Skeletal muscle satellite cell (primary cell): ENCODE measurements at regions not wholly inside any gene's neighbourhood (a gene's known extent, or its start where the extent isn't known, plus 50 kb on each side); places are given as distances from the start of the nearest gene placed in this dataset.

Experiments used
- H3K27me3 ChIP-seq: 2 replicates; pipeline ENCODE4 v1.7.0; 2013; ENCODE audit warnings: low read length; ENCODE audit not compliant: control insufficient read depth, insufficient read depth
- H3K36me3 ChIP-seq: 2 replicates; pipeline ENCODE4 v1.7.0; 2013; ENCODE audit warnings: mild to moderate bottlenecking, control low read depth, low read length; ENCODE audit not compliant: insufficient read depth
- H3K4me1 ChIP-seq: 2 replicates; pipeline ENCODE4 v1.7.0; 2013; ENCODE audit warnings: low read length; ENCODE audit not compliant: control insufficient read depth, insufficient read depth
- H3K4me2 ChIP-seq: 2 replicates; pipeline ENCODE4 v1.7.0; 2013; ENCODE audit warnings: mild to moderate bottlenecking, low read length
- H3K4me3 ChIP-seq: 2 replicates; pipeline ENCODE4 v1.7.0; 2013; ENCODE audit warnings: low read length
- H3K9ac ChIP-seq: 2 replicates; pipeline ENCODE4 v1.7.0; 2013; ENCODE audit warnings: mild to moderate bottlenecking, low read depth, low read length, moderate library complexity
- H3K9me3 ChIP-seq: replicated peaks from 2 replicates; pipeline ENCODE4 v1.7.0; 2013; ENCODE audit warnings: mild to moderate bottlenecking, control low read depth, low read length

DNA sequence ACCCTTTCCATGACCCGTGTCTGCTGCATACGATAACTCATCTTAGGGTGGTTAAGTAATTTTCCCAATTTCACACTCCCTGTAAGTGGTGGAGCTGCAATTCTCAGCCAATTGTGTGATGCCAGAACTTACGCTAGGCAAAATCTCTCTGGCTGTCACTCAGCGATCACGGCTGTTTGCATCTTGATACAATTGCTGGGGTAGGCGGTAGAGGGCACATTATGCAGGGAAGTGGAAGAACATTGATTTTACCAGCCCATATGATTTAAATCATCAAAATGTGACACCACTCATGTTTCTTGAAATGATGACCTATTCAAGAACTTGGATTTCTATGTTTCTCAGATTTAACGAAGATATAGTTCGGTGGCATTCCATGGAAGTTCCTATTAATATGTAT lies 108.7 kb upstream of the ADARB2 start:
- peaks cover 15% of the 10 kb centered on the region for H3K9me3 ChIP-seq

DNA sequence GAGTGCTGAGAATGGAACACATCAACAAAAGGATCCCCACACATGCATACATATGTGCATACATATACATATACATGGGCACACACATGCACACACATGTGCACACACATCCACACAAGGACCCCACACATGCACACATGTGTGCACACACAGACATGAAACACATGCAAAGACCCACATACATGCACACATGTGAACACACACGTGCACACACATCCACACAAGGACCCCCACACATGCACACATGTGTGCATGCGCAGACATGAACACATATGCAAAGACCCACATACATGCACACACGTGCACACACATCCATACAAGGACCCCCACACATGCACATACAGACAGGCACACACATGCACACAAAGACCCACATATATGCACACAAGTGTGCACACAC lies 104.4 kb upstream of the ADARB2 start:
- Histone ChIP-seq H3K36me3 (no peaks in the 10 kb centered on the region), H3K27me3 (no peaks in the 10 kb centered on the region), H3K4me2 (no peak overlapping the region), H3K4me1 (no peaks in the 10 kb centered on the region), H3K9me3 (peaks cover 22% of the 10 kb centered on the region), H3K9ac (no peak overlapping the region), H3K4me3 (no peak overlapping the region)

More for the DNA sequence above, 108.7 kb upstream of the ADARB2 start:
- Histone ChIP-seq H3K4me3 (no peak overlapping the region), H3K4me1 (no peaks in the 10 kb centered on the region), H3K4me2 (no peak overlapping the region), H3K9ac (no peak overlapping the region), H3K36me3 (no peaks in the 10 kb centered on the region), H3K27me3 (no peaks in the 10 kb centered on the region)

DNA sequence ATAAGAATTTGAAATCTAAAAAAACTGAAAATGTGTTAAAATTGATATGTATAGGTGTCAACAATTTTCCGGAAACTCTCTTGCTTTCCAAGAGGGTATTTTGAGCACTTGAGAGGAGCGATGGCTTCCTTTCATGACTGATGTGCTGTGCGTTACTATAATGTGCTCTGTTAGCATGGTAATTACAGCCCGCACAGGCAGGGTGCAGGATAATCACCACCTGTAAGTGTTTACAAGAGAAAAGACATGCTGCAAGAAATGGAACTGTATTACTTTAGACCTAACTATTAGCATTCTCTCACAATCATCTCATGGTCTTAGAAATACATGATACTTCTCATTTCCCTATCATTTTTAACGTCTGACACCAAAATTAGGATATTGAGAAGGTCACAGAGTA lies 92.4 kb upstream of the ADARB2 start:
- Histone ChIP-seq H3K27me3 (no peaks in the 10 kb centered on the region), H3K9me3 (peaks cover 10% of the 10 kb centered on the region), H3K4me2 (no peak overlapping the region), H3K9ac (no peak overlapping the region), H3K4me1 (no peaks in the 10 kb centered on the region), H3K4me3 (no peak overlapping the region), H3K36me3 (no peaks in the 10 kb centered on the region)

DNA sequence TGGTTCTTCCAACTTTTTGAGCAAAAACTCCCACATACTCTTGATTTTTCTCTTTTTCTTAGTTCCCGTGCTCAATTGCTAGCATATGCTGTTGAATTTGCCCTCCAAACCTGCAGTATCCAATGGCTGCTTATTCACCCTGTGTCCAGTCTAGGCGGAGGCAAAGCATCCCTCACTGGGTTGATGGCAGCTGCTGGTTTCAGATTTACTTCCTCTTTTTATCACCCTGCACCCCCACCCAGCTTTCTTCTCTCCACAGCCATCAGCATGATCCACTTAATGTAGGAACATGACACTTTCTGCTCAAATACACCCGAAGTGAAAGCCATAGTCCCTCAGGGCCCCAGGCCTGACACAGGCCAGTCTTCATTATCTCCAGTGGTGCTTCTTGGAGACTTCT lies 87.6 kb upstream of the ADARB2 start:
- Histone ChIP-seq H3K9me3 (peaks cover 6% of the 10 kb centered on the region), H3K4me2 (no peak overlapping the region), H3K4me1 (no peaks in the 10 kb centered on the region), H3K4me3 (no peak overlapping the region), H3K27me3 (no peaks in the 10 kb centered on the region), H3K9ac (no peak overlapping the region), H3K36me3 (no peaks in the 10 kb centered on the region)

DNA sequence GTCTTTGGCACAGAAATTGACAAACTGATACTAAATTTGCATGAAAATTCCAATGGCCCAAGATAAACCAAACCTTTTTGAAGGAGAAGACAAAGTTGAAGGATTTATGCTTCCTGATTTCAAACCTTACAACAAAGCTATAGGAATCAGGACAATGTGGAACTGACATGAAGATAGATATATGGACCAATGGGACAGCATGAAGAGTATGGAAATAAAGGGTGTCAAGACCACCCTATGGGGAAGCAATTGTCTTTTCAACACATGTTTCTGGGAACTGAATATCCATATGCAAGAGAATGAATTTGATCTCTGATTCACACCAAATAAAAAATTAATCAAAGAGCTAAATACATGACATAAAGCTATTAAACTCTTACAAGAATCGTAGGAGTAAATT lies 77.2 kb upstream of the ADARB2 start:
- H3K4me1 ChIP-seq, result no peaks in the 10 kb centered on the region
- H3K36me3 ChIP-seq, result no peaks in the 10 kb centered on the region
- H3K4me3 ChIP-seq, result no peak overlapping the region
- H3K9me3 ChIP-seq, result no peaks in the 10 kb centered on the region
- H3K27me3 ChIP-seq, result no peaks in the 10 kb centered on the region
- H3K4me2 ChIP-seq, result no peak overlapping the region
- no peak overlapping the region for H3K9ac ChIP-seq

DNA sequence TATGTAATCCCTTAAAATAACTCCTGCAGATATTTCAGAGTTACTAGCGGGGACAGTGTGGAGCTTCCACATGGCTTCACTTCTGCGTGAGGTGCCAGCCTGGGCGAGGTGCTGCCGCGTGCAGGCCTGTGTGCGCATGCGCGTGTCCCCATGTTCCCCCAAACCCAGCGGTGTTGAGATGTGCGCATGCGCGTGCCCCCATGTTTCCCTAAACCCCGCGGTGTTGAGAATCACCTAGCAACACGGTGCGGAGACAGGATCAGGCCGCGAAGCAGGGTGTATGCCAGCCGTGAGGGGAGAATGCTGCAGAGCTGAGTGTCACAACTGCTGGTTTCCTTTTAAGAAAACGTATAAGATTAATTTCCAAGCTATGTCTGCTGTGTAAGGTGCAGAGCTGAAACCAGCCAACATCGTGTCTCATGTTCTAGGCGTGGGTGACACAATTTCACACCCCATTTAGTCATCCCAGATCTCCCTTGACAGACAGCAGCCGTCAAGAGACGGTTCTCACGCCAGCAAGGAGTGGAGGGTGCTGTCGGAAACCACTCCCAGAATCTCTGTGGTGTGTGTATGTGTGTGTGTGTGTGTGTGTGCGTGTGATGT lies 71.9 kb upstream of the ADARB2 start:
- Histone ChIP-seq H3K9ac (no peak overlapping the region), H3K36me3 (no peaks in the 10 kb centered on the region), H3K4me3 (no peak overlapping the region), H3K4me1 (no peaks in the 10 kb centered on the region), H3K4me2 (no peak overlapping the region), H3K9me3 (peaks cover 4% of the 10 kb centered on the region), H3K27me3 (no peaks in the 10 kb centered on the region)

DNA sequence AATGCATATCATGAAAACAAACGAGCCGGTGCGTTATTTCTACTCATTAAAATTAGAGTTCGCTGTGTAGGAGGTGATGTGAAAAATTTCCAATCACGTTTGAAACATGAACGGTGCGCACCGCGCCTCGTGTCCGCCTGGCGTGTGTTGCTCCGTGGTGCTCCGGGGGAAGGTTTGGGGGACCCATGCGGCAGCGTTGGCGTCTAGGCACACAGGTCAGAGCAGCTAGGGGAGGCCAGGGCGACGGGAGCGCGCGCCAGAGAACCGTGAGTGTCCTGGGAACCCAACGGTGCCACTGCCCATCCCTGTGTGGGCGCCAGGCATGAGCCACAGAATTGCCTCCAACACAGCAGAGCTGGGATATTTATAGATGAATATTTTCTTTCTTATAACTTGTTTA lies 70.6 kb upstream of the ADARB2 start:
- H3K27me3 ChIP-seq, result no peaks in the 10 kb centered on the region
- H3K9me3 ChIP-seq, result peaks cover 4% of the 10 kb centered on the region

DNA sequence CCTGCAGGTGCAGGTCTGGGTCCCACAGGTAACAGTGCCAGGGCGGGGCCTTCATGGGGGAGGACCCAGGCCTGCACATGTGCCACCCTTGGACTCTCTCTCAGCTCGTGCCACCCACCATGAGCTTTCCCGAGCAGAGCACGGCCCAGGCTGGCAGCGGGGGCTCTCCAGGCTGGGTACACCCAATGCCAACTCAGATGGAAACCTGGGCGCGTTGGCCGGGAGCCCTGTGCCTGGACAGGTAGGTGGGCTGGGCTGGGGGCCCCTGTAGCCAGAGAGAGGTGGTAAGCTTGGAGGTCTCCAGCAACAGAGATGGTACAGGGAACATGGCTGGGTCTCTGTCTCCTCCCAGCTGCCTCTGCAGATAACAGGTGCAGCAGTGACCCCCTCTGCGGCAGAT lies 69.9 kb upstream of the ADARB2 start:
- H3K4me1 ChIP-seq, result no peaks in the 10 kb centered on the region
- no peak overlapping the region for H3K9ac ChIP-seq
- H3K36me3 ChIP-seq, result no peaks in the 10 kb centered on the region
- no peak overlapping the region for H3K4me2 ChIP-seq
- H3K9me3 ChIP-seq, result peaks cover 11% of the 10 kb centered on the region
- no peaks in the 10 kb centered on the region for H3K27me3 ChIP-seq
- H3K4me3 ChIP-seq, result no peak overlapping the region

More for the DNA sequence above, 70.6 kb upstream of the ADARB2 start:
- Histone ChIP-seq H3K4me3 (no peak overlapping the region), H3K9ac (no peak overlapping the region), H3K4me1 (no peaks in the 10 kb centered on the region), H3K4me2 (no peak overlapping the region), H3K36me3 (no peaks in the 10 kb centered on the region)

DNA sequence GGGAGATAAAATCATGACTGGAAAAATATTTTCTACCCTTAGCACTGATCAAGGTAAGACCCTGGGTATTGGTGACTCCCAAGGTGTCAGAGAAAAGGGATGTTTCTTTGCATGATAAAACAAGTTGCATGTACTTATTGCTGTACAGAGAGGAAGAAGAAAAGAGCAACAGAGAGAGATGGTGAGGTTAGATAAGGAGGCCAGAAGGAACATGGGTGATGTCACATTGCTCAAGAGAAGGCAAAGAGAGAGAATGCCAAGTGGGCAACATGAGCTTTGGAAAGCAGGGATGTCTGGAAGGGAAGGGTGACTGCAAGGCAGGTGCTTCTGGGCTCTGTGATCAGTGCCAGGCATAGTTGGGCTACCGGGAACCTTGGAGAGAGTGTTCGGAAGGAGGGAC lies 65.1 kb upstream of the ADARB2 start:
- no peak overlapping the region for H3K4me3 ChIP-seq
- no peak overlapping the region for H3K9ac ChIP-seq
- H3K27me3 ChIP-seq, result no peaks in the 10 kb centered on the region
- peaks cover 20% of the 10 kb centered on the region for H3K9me3 ChIP-seq
- no peaks in the 10 kb centered on the region for H3K4me1 ChIP-seq
- no peak overlapping the region for H3K4me2 ChIP-seq
- no peaks in the 10 kb centered on the region for H3K36me3 ChIP-seq

DNA sequence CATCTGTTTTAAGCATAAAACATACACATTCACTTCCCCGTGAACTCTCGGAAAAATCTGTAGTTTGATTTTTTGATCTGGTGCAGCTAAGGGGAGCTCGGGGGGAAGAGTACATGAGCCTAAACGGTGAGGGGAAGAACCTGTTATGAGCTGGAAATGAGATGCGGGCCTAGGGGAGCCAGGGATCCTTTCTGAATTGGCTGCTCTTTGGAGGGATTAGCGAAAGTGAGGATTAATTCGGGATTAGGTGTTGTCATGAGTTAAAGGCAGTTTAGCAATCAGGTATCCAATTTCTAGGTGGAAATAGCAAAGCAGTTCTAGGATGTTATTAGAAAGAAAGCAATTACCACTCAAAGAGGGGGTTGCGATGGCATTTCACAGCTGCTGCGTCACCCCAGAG lies 51.1 kb upstream of the ADARB2 start:
- H3K9ac ChIP-seq, result no peak overlapping the region
- no peaks in the 10 kb centered on the region for H3K36me3 ChIP-seq
- H3K4me2 ChIP-seq, result no peak overlapping the region
- no peaks in the 10 kb centered on the region for H3K27me3 ChIP-seq
- H3K9me3 ChIP-seq, result peaks cover 10% of the 10 kb centered on the region
- no peaks in the 10 kb centered on the region for H3K4me1 ChIP-seq
- no peak overlapping the region for H3K4me3 ChIP-seq
